GM12873 (cell line): ENCODE measurements at regions not wholly inside any gene's neighbourhood (a gene's known extent, or its start where the extent isn't known, plus 50 kb on each side); places are given as distances from the start of the nearest gene placed in this dataset.

Source experiments
- TF ChIP-seq, protein P1 (sequence below): IDR thresholded peaks from 2 replicates; pipeline ENCODE4 v1.5.1; 2012; ENCODE audit warnings: low read depth, mild to moderate bottlenecking, moderate library complexity, low read length, control low read depth; ENCODE audit not compliant: insufficient read depth; ENCODE audit errors: missing control alignments

DNA sequence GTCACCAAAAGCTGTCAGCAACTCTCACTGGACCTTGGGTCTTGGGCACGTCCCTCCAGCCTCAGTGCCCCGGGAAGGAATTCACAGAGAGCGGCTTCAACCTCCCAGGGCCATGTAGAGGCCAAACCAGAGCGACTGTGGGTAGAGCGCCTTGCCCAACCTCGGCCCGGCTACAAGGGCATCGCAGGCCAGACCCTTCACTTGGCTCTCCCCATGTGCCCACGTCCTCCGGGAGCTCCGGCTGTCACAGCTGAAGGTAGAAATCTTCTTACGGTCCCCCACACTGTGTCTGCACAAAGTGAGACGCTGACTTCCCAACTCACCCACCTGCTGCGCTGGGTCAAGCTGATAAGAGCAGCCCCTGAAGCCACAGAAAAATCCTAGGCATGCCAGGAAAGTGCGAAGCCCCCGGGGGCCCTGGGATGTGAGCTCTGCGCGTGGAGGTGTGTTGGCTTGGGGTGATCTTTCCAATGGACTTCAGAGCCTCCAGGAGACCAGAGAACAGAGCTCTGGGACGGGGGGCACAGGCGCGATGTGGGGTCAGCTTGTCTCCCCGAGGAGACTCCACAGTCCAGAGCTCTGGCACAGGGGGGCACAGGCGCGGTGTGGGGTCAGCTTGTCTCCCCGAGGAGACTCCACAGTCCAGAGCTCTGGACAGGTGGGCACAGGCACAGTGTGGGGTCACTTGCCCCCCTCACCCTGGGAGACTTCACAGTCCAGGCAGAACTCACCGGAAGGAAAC is 105.5 kb downstream of the RTP5 start:
- TF ChIP-seq, protein P1, sequence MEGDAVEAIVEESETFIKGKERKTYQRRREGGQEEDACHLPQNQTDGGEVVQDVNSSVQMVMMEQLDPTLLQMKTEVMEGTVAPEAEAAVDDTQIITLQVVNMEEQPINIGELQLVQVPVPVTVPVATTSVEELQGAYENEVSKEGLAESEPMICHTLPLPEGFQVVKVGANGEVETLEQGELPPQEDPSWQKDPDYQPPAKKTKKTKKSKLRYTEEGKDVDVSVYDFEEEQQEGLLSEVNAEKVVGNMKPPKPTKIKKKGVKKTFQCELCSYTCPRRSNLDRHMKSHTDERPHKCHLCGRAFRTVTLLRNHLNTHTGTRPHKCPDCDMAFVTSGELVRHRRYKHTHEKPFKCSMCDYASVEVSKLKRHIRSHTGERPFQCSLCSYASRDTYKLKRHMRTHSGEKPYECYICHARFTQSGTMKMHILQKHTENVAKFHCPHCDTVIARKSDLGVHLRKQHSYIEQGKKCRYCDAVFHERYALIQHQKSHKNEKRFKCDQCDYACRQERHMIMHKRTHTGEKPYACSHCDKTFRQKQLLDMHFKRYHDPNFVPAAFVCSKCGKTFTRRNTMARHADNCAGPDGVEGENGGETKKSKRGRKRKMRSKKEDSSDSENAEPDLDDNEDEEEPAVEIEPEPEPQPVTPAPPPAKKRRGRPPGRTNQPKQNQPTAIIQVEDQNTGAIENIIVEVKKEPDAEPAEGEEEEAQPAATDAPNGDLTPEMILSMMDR, result no peak

DNA sequence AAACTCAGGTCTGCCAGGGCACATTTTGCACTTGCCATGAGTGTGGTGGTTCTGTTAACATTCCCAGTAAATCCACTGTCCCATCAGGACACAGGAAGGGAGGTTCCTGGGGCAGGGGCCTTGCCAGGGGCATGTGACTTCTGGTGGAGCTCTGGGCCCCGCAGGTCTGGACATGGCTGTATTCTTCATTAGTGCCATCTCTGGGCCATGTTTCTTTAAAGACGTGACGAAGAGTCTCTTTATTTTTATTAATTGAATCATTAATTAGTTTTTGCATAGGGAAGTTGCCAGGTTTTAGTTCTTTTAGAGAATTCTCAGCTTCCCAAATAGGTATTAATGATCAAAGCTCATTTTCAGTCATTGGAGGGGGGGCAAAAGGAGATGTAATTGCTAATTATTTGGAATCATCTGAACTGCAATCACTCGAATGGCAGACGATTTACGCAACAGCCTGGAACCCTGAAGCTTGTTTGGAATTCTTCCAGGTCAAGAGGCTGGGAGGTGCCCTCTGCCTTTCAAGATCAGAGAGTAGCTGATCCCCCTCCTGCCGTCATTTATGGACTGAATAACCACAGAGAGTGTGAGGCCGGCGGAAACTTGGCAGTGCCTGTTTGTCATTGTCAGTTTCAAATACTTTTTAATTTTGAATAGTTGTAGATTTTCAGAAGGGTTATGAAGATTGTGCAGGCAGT is 106.2 kb downstream of the RTP5 start:
- TF ChIP-seq, protein P1, result no peak

DNA sequence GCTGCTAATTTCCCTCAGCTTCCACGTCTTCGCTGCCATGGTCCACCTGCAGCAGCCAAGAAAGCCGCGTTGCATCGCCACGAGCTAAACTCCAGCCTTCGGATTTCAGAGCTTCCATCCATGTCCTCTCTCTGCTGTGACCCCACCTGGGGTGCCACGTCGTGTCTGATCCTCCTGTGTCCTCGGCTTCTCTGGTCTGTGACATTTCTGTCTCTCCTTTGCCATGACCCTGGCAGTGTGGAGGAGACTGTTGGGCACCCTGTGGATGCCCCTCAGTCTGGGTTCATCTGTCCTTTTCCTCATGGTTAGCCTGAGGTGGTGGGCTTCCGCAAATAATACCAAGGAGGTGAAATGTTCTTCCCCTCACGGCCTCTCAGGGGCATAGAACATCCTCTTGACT is 106.8 kb downstream of the RTP5 start:
- TF ChIP-seq, protein P1, result no peak

DNA sequence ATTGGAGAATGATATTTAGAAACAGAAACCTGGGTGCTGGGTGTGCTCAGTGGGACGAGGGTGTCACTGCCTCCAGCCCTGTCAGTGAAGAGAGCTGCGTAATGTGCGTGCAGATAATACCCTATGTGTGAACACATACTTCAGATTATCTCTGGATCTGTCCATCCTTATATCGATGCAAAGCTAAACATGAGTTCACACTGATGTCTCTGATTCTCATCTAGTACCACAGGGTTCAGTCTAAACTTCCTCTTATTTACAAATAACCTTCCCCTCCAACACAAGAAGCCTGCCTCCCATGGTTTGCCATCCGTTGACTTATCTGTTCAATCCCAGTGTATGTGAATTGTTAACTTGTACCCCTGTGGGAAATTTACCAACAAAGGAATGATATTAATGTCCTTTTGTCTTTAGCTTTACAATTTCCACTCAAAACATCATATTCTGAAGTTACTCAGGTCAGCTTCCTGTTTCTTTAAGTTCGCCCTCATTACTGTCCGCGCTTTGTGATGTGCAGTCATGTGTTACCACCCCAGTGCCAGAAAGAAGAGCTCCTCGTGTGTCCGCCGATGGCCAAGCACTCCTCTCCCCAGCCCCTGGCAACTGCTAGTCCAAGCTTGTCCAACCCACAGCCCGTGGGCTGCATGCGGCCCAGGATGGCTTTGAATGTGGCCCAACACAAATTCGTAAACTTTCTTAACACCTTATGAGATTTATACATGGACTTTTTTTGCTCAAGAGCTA is 108.2 kb downstream of the RTP5 start:
- TF ChIP-seq, protein P1, result no peak

DNA sequence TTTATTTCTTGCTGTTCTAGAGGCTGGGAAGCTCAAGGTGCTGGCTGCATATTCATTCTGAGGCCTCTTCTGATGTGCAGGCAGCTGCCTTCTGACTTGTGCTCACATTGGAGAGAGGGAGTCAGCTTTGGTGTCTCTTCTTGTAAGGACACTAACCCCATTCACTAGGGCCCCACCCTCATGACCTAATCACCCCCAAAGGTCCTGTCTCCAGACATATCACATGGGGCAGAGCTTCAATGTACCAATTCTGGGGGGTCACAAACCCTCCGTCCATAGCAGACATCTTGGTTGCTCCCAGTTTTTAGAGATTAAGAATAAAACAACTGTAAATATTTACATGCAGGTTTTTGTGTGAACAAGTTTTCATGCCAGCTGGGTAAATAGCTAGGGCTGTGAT is 109.1 kb downstream of the RTP5 start:
- TF ChIP-seq, protein P1, result no peak

DNA sequence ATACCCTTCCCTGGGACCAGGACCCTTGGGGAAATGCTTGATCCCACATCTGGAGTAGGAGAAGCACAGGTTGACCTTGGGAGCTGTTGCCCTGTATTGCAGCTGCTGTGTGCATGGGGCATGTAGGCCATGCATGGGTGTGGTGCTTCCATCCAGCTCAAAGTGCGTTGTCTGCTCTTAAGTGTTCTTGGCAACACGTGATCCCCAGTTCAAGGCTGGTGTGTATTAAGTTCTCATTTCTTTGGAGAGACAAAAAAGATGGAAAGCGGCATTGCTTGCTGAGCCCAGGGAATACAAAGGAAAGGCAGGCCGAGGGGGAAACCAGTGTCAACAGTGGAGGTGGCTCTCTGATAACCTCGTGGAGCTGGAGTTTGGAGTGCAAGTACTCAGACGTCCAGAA is 110.7 kb downstream of the RTP5 start:
- TF ChIP-seq, protein P1, result no peak

DNA sequence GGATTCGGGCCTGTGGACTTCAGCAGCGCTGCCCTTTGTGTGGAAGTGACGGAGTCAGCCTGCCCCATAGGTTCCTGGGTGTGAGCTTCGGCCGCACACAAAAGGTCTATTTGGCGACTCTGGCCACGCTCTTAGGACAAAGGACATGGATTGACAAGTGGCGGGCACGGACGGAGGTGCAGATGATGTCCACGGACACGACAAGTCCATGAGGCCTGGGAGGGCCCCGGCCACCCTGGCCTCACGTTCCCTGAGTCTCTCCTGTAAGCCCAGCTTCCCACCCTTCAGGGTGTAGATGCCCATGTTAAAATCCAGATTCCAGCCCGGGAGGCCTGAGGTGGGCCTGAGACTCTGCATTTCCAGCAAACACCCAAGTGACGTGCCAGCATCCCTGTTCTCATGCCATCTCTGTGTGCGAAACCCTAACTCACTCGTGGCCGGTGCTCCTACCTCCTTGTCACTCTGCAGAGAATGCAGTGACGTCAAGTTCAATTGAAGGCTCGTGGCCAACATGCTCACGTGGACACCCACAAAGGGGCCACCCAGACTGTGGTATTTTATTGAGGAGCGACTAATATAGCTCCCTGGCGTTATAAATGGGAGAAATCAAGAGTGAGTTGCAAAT is 111.7 kb downstream of the RTP5 start:
- TF ChIP-seq, protein P1, result no peak
